ENCODE measurements at regions not wholly inside any gene's neighbourhood (a gene's known extent, or its start where the extent isn't known, plus 50 kb on each side); places are given as distances from the start of the nearest gene placed in this dataset.

DNA sequence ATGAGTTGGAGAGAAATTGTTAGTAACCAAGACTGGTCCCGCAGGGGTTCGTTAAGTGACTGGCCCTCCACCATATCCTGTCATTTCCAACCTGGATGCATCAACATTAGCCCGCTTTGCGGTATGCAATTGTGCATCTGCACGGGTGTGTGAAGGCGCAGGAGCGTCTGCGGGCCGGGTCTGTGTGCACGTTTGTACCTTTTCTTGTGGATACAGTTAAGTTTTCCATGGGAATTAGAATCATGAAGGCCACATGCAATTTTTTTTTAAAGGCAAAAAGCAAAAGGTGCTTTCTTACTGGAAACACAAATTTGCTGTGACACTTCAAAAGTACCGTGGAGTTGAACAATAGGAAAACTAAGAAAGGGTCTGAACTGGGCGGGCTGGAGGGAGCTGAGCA lies 355.4 kb upstream of the ZFHX3 start (continued):
- TF ChIP-seq, protein P1, sequence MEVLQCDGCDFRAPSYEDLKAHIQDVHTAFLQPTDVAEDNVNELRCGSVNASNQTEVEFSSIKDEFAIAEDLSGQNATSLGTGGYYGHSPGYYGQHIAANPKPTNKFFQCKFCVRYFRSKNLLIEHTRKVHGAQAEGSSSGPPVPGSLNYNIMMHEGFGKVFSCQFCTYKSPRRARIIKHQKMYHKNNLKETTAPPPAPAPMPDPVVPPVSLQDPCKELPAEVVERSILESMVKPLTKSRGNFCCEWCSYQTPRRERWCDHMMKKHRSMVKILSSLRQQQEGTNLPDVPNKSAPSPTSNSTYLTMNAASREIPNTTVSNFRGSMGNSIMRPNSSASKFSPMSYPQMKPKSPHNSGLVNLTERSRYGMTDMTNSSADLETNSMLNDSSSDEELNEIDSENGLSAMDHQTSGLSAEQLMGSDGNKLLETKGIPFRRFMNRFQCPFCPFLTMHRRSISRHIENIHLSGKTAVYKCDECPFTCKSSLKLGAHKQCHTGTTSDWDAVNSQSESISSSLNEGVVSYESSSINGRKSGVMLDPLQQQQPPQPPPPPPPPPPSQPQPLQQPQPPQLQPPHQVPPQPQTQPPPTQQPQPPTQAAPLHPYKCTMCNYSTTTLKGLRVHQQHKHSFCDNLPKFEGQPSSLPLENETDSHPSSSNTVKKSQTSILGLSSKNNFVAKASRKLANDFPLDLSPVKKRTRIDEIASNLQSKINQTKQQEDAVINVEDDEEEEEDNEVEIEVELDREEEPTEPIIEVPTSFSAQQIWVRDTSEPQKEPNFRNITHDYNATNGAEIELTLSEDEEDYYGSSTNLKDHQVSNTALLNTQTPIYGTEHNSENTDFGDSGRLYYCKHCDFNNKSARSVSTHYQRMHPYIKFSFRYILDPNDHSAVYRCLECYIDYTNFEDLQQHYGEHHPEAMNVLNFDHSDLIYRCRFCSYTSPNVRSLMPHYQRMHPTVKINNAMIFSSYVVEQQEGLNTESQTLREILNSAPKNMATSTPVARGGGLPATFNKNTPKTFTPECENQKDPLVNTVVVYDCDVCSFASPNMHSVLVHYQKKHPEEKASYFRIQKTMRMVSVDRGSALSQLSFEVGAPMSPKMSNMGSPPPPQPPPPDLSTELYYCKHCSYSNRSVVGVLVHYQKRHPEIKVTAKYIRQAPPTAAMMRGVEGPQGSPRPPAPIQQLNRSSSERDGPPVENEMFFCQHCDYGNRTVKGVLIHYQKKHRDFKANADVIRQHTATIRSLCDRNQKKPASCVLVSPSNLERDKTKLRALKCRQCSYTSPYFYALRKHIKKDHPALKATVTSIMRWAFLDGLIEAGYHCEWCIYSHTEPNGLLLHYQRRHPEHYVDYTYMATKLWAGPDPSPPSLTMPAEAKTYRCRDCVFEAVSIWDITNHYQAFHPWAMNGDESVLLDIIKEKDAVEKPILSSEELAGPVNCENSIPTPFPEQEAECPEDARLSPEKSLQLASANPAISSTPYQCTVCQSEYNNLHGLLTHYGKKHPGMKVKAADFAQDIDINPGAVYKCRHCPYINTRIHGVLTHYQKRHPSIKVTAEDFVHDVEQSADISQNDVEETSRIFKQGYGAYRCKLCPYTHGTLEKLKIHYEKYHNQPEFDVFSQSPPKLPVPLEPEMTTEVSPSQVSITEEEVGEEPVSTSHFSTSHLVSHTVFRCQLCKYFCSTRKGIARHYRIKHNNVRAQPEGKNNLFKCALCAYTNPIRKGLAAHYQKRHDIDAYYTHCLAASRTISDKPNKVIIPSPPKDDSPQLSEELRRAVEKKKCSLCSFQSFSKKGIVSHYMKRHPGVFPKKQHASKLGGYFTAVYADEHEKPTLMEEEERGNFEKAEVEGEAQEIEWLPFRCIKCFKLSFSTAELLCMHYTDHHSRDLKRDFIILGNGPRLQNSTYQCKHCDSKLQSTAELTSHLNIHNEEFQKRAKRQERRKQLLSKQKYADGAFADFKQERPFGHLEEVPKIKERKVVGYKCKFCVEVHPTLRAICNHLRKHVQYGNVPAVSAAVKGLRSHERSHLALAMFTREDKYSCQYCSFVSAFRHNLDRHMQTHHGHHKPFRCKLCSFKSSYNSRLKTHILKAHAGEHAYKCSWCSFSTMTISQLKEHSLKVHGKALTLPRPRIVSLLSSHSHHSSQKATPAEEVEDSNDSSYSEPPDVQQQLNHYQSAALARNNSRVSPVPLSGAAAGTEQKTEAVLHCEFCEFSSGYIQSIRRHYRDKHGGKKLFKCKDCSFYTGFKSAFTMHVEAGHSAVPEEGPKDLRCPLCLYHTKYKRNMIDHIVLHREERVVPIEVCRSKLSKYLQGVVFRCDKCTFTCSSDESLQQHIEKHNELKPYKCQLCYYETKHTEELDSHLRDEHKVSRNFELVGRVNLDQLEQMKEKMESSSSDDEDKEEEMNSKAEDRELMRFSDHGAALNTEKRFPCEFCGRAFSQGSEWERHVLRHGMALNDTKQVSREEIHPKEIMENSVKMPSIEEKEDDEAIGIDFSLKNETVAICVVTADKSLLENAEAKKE (CRISPR knock-in tag; IDR thresholded peaks at IDR 0.05), result no peak

DNA sequence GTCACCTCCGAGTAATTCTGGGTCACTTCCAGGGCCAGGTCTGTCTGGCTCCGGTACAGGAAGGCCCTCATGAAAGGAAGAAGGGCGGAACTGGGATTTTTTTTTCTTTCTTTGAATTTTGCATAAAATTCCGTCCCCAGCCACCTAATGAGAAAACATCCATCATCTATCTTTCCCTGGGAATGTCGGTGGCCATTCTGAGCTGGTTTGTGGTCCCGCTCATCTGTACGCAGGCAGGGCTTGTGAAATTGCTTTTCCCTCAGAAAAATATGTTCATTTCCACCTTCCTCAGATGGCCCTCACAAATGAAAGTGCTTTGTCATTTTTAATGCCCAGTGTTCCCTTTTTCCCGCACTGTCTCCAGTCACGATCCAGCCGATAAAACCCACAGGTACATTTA lies 353.0 kb upstream of the ZFHX3 start:
- Histone ChIP-seq H4K20me1 (replicated peaks; ENCODE audit: insufficient read depth) (no peaks in the 10 kb centered on the region), H3K4me2 (no peak overlapping the region), H3K79me2 (replicated peaks; ENCODE audit: insufficient read depth) (no peaks in the 10 kb centered on the region), H3K27me3 (ENCODE audit: insufficient read depth) (no peaks in the 10 kb centered on the region), H3K4me1 (ENCODE audit: insufficient read depth) (peaks cover 10% of the 10 kb centered on the region), H3F3A (replicated peaks; ENCODE audit: low read depth) (no peaks in the 10 kb centered on the region), H3K4me3 (no peak overlapping the region), H3K27ac (ENCODE audit: low read depth) (no peak overlapping the region), H3K36me3 (ENCODE audit: insufficient read depth) (no peaks in the 10 kb centered on the region), H2AFZ (peak overlapping the region; percentile 96), H3K9me2 (ENCODE audit: insufficient read depth) (no peaks in the 10 kb centered on the region)
- H3K9me3 Mint-ChIP-seq, result no peaks in the 10 kb centered on the region; the same call in 2 of the 3 replicates
- H3K27ac Mint-ChIP-seq, result peak overlapping the region; percentile 68
- no peak overlapping the region for H3K4me3 Mint-ChIP-seq
- no peak for ATAC-seq
- peaks cover 14% of the 10 kb centered on the region; the same call in 2 of the 3 replicates for H3K4me1 Mint-ChIP-seq
- no peaks in the 10 kb centered on the region for H3K36me3 Mint-ChIP-seq (ENCODE audit: low read depth)
- no peak for DNase-seq (ENCODE audit: low spot score)
- no peak for TF ChIP-seq EZH2 (IDR thresholded peaks at IDR 0.05; ENCODE audit: low read depth, unreplicated experiment)
- TF ChIP-seq CREB1 (CRISPR knock-in tag; IDR thresholded peaks at IDR 0.05; ENCODE audit: low read depth), result no peak
- no peak for TF ChIP-seq ZNF114 (CRISPR knock-in tag; IDR thresholded peaks at IDR 0.05)
- no peak for TF ChIP-seq ZNF331 (CRISPR knock-in tag; IDR thresholded peaks at IDR 0.05; ENCODE audit: low read depth)
- TF ChIP-seq JUNB (IDR thresholded peaks at IDR 0.05; ENCODE audit: unreplicated experiment), result no peak
- no peak for TF ChIP-seq STAT1 (IDR thresholded peaks at IDR 0.05; ENCODE audit: unreplicated experiment)
- TF ChIP-seq, protein P2, sequence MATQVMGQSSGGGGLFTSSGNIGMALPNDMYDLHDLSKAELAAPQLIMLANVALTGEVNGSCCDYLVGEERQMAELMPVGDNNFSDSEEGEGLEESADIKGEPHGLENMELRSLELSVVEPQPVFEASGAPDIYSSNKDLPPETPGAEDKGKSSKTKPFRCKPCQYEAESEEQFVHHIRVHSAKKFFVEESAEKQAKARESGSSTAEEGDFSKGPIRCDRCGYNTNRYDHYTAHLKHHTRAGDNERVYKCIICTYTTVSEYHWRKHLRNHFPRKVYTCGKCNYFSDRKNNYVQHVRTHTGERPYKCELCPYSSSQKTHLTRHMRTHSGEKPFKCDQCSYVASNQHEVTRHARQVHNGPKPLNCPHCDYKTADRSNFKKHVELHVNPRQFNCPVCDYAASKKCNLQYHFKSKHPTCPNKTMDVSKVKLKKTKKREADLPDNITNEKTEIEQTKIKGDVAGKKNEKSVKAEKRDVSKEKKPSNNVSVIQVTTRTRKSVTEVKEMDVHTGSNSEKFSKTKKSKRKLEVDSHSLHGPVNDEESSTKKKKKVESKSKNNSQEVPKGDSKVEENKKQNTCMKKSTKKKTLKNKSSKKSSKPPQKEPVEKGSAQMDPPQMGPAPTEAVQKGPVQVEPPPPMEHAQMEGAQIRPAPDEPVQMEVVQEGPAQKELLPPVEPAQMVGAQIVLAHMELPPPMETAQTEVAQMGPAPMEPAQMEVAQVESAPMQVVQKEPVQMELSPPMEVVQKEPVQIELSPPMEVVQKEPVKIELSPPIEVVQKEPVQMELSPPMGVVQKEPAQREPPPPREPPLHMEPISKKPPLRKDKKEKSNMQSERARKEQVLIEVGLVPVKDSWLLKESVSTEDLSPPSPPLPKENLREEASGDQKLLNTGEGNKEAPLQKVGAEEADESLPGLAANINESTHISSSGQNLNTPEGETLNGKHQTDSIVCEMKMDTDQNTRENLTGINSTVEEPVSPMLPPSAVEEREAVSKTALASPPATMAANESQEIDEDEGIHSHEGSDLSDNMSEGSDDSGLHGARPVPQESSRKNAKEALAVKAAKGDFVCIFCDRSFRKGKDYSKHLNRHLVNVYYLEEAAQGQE (IDR thresholded peaks at IDR 0.05; ENCODE audit: unreplicated experiment), result no peak
- H3K27me3 Mint-ChIP-seq (ENCODE audit: insufficient read depth, low read depth, poor library complexity), result peaks cover 2% of the 10 kb centered on the region
